ENCODE measurements at regions not wholly inside any gene's neighbourhood (a gene's known extent, or its start where the extent isn't known, plus 50 kb on each side); places are given as distances from the start of the nearest gene placed in this dataset.

DNA sequence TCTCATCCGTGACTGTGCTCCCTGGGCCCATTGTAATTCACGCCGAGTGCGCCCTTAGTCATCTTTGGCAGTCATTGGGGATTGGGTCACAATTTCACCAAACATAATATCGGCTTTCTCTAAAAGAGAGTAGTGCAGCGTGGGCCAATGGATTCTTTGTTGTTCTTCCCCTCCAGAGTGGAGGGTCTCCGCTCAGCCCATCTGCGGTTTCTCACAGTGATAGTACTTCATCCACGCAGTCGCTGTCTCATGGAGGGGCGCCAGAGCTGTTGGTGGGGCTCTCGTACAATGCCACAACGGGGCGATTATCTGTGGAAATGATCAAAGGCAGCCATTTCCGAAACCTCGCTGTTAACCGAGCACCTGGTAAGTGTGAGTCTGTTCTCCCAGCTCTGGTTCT, 321.8 kb downstream of the SNAPC1 start:
- DNase-seq (ENCODE audit: low read depth in 4 of 4, low spot score in 1 of 4): no peak

DNA sequence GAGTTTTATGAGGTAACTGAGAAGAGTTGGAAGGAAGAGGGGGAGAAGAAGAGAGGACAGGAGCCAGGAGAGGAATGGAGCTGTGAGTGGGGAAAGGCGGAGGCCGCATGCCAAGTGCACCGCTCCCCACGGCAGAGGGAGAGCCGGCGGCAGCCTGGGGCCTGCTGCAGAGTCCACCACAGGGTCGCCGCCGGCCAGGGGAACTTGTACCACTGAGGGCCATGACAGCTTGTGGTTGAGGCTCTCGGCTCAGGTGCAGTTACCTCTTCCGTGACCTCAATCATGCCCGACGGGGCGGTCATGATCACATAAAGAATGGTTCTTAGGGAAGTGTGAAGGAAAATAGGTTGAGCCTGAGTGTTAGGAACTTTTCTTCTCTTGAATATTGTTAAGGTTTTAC, 325.0 kb downstream of the SNAPC1 start:
- DNase-seq (ENCODE audit: low read depth in 4 of 4, low spot score in 1 of 4): no peak

DNA sequence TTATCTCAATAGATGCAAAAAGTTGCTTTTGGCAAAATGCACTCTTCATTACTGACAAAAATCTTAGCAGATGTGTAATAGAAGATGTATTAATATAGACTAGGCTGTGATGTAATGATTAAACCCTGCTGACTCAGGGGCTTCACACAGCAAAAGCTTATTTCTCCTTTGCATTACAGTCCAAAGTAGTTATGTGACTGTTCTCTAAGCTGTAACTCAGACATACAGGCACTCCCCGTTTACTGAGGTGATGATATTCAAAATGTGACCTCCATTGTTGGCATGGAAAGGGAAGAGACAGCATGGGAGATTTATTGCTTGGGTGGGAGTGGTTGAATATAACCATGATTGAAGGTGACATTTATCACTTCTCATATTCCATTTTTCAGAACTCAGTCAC, 331.5 kb downstream of the SNAPC1 start:
- no peak for DNase-seq (ENCODE audit: low read depth in 4 of 4, low spot score in 1 of 4)

DNA sequence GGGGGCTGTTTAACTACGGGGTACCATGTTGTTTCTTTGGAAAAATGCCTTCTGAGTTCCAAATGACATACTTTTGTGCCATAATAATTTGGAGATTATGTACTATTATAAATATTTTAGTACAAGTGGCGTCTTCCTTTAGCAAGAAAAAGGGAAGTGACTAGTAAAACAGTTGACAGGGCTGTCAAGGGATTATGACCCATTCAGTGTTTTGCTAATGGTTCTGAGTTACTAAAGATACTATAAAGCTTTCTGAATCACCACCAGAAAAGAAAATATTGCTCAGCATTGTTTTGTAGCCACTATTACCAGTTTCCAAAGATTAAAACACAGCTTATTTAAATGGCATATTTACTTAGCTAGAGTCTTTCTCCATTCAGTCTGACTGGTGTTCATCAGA, 334.9 kb downstream of the SNAPC1 start:
- DNase-seq (ENCODE audit: low read depth in 4 of 4, low spot score in 1 of 4): no peak

DNA sequence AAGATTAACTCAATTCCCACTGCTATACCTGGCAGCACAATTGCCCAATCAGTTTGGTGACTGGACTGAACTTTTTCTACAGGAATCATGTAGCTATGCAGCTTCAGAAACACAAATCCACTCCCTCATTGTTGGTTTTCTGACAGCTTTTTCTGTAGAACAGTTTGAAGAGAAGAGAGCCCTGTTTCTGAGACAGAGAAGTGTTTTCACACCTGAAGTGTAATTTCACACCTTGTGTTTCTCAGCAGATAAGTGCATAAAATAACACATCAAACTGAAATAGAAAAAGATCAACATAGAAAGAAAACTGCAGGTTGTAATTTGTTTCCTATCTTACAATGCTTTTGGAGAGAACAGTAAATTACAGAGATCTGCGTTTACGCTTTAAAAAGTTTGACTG, 335.6 kb downstream of the SNAPC1 start:
- no peak for DNase-seq (ENCODE audit: low read depth in 4 of 4, low spot score in 1 of 4)

DNA sequence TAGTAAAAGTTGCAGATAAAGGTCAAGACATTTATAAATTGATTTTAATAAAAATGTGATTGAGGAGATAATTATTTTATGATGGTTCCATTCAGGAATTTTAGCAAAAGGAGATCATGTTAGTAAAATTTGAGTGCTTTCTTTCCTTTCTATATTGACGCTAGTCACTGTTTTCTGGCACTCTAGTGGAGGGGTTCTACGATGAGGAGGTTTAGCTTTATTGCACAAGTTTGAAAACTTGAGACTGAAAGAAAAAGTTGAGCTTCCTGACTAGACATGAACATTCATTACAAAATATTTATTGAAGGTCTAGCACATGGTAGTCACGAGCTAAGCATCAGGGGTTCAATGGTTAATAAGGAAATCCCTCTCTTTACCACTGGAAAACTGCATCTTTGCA, 336.1 kb downstream of the SNAPC1 start:
- no peak for DNase-seq (ENCODE audit: low read depth in 4 of 4, low spot score in 1 of 4)

DNA sequence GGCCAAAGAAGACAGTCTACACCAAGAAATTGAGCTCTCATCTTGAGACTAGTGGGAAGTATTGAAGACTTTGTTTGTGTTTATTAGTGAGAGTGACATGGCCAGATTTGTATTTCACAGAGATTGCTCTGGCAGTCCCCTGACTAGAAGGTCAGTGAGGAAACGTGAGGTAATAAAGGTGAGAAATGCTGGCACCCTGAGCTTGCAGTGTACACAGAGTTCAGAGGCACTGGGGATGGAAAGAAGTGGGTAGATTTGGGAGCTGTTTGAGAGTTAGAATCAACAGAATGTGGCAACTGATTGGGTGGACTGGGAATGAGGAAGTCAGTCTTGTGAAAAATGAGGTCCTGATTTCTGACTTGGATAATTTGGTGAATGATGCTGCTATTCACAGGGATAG, 336.9 kb downstream of the SNAPC1 start:
- no peak for DNase-seq (ENCODE audit: low read depth in 4 of 4, low spot score in 1 of 4)

DNA sequence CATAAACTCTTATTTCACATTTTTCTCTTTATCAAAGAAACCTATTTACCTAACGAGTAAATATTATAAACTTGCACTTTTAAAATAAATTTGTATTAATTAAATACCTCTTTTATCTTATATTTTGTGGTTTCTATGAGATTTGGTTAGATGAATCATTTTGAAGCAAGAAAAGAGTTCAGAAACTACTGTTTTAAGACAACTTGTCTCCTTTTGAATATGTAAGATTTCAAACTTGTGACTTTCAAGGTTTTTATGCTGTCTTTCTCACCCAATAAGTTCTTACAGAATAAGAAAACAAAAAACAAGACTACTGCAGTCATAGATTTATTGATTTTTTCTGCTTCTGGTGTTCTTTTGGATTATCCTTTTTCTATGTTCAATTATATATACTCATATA, 339.0 kb downstream of the SNAPC1 start:
- no peak for DNase-seq (ENCODE audit: low read depth in 4 of 4, low spot score in 1 of 4)

DNA sequence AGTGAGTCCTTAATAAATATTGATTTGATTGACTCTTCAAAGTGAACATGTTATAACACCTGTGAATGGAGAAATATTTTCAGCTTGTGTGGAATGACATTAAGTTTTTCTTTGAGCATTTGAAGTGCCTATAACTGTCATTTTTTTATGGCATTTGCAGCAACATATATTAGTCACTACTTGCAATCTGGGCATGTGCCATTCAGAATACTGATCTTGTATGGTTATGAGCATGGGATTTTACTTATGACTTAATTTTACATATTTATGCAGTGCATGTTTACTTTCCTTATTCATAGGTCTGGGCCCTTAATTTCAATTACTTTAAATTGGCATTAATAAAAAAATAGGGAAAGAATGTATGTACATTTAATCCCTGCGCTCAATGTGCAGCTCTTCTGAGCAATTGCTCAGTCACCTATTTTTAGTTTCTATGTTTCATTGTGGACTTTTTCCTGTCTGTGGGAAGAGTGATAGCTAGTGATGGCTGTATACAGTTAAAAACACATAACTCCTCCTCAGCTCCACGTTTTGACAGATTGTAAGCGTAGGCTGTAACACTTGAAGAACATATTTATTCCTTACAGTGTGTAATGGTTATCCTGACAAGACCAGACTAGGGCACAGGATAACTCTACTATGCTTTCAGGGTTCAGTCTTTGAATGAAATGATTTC, 339.6 kb downstream of the SNAPC1 start:
- DNase-seq (ENCODE audit: low read depth in 4 of 4, low spot score in 1 of 4): no peak

DNA sequence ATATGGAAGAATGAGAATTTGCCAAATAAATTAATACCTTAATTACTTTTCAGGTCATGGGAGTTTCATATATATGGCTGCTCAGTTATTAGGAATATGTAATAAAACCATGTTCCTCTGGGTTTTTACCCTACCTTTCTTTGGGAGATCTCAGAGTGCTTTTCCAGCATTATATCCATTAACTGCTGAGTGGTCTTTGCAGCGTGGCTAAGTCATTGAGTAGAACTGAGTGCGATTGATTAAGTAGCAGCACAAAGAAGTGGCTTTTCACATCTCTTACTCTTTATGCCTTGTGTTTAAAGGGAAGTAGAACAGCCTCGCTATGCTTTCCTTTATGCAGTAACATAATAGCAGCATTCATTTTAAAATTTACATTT, 340.1 kb downstream of the SNAPC1 start:
- DNase-seq (ENCODE audit: low read depth in 4 of 4, low spot score in 1 of 4): no peak

DNA sequence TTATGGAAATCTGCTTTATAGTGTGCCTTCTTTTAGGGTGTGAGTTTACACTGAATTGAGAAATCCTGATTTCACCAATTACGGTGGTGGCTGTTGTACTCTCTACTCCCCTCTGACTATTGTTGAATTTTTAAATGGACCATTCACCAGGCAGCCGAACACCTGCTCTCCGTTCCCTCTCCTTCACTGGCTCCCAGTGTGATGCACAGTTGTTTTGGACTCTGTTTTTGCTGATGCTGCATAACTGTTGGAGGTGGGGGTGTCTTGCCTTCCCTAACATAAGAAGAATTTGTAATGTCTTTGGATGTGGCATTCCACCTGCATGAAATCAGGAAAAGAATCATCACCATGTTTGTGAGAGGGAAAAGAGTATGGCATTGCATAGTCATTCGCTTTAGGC, 341.2 kb downstream of the SNAPC1 start:
- no peak for DNase-seq (ENCODE audit: low read depth in 4 of 4, low spot score in 1 of 4)

DNA sequence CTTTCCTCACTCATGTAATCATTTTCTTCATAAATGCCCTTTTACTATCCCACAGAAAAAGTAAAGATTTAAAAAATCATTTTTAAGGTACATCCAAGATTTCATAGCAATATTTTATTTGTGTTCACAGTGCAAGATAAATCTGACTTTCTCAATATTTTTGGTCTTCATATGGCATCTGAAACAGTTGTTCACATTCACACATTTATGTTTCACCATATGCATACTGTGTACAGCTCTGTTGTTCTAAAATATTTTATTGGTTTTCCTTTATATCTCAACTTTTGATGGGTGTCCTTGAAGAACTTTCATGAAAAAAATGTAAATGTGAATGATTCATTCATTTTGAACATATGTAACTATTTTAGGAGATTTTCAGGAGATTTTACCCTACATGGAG, 348.7 kb downstream of the SNAPC1 start:
- DNase-seq (ENCODE audit: low read depth in 4 of 4, low spot score in 1 of 4): no peak

DNA sequence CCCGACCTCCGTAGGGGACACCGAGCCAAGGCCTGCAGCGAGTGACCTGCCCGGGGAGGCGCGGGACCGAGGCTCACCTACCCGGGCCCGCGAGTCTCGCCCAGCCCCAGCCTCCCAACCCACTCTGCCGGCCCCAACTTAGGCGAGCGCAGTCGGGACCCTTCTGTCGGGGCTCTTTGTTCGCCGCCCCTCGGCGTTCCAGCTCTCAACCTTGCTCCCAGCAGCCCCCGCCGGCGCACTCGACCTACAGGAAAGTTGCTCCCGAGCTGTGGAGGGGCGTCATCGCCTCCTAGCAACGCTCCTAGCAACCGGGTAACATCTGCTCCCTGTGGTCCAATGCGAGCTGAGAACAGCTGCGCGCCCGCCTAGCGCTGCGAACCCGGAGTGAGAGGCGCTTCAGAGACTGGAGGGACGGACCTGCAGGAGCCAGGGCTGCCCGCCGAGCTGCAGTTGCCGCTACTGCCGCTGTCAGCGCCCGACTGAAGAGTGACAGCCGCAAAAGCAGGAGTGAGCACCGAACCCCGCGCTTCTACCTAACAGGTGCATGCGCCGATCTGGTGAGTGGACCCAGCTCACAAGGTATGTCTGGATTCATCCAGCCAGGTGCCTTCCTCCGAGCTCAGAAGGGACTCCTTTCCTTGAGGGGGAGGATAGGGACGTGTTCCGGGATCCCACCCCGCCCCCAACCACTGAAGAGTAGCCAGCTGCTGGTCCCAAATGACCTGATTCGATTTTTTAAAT, 355.0 kb downstream of the SNAPC1 start:
- peak; percentile 10 to 50 (median 34) for DNase-seq (ENCODE audit: low read depth in 4 of 4, low spot score in 1 of 4)

DNA sequence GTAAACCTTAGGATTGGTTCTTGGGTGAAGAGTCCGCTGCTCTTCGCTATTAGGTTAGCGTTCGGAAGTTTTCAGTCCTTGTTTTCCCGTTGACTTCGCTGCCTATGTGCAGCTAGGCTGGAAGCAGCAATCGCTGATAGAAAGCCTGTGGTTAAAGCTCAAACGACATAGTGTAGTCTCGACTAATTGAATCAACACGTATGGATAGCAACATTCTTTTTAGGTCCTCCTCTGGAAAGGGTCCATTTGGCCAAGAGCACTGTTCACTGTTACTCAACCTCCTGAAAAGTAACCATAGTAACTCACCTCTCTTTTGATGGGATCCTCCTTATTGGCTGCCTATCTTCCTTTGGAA, 355.5 kb downstream of the SNAPC1 start:
- no peak for DNase-seq (ENCODE audit: low read depth in 4 of 4, low spot score in 1 of 4)

DNA sequence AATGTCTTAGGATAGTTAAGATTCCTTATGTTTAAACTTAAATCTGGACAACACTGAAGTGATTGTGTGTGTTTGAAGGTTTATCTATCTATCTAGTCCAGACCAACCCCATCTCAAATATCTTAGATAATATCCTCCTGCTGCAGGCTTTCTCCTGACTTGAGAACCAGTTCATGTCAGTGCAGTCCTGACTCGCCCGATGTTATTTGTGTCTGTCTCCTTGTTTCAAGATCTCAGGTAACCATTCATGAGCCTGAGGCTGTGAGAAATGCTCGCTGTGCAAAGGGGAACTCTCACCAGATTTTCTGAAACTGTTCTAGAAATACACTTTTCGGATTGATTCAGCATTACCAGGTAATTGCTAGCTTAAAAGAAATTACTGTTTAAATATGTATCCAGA, 356.2 kb downstream of the SNAPC1 start:
- DNase-seq (ENCODE audit: low read depth in 4 of 4, low spot score in 1 of 4): no peak

DNA sequence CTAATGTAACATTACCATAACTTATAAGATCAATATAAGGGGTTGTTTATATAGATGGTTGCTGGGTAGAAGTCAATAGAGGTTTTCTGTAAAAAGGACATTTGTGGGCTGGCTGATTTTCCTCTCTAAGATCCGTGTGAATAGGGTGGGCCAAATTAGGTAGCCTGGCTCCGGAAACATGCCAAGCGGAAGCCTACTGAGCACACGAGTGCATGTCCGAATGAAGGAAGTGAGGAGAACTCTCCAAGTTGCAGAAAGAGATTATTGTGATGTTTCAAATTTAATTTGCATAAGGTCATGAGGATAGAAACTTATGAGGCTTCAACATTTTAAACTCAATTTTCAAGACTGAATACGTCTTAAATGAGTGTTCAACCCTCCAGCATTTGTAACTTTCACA, 356.7 kb downstream of the SNAPC1 start:
- no peak for DNase-seq (ENCODE audit: low read depth in 4 of 4, low spot score in 1 of 4)

DNA sequence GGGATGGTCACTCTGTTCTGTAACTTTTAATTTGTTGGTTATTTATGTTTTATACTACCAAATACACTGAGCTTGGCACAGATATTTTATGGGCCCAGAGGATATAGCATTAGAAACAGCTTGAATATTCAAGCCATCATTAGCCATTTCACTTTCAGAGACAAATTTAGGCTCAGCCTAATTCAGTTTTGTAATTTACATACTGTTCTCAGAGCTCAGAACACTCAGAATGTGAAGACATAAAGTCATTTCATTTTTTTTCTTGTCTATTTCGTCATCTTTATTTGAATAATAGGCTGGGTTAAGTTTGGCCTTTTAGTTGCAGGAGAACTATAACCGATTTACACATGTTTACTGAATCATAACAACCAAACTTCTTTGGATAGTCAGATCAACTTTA, 361.7 kb downstream of the SNAPC1 start:
- DNase-seq (ENCODE audit: low read depth in 4 of 4, low spot score in 1 of 4): no peak

DNA sequence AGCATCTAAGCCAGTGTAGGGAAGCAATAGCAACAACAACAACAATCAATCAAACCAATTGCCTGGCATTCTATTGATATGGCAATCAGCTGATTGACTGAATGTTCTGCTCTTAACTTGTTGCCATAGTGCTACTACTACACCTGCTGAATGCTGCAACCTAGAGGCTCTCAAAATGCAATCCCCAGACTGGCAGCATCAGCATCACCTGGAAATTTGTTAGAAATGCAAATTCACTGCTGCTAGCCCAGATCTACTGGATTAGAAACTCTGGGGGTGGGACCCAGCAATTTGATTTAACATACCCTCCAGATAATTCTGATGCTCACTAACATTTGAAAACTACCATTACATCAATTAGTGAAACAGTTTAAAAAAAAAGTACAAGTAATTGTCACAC, 363.6 kb downstream of the SNAPC1 start:
- no peak for DNase-seq (ENCODE audit: low read depth in 4 of 4, low spot score in 1 of 4)

DNA sequence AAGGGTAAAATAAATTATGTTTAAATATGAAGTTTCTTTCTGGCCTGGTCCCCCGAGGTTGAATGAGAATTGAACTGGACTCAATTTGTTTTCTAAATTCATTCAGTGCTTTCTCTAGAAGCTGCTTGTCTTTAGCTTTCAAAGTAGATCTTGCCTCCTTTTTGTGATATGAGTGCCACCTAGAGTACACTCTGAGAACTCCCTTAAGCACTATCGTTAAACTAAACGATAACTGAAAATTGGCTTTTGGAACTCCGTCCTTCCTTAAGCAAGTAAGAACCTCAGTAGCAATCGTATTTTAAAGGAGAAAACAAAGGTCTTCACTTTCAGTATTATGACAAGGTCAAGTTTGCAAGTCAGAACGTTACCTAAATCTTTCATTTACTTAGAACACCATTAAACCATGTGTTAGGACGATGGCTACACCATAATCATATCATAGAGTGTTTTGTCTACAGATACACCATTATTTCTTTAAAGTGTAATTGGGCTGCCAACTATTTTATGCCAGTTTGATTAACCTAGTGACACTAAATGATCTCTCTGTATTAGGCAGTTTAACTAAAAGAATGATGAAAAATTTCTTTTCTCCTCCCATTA, 364.8 kb downstream of the SNAPC1 start:
- DNase-seq (ENCODE audit: low read depth in 4 of 4, low spot score in 1 of 4): no peak

DNA sequence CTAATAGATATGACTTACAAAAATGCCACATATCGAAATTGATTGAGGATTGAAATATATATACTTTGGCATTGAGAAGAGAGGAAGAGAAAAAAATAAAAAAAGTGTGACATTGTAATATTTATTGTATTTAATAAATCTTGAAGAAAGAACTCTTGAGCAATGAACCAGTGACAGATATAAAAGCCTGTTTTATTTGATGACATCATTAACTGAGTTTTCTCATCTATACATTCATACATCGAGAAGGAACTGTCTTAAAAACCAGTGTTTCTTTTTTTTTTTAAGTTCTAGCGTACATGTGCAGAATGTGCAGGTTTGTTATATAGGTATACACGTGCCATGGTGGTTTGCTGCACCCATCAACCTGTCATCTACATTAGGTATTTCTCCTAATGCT, 368.2 kb downstream of the SNAPC1 start:
- DNase-seq (ENCODE audit: low read depth in 4 of 4, low spot score in 1 of 4): no peak

DNA sequence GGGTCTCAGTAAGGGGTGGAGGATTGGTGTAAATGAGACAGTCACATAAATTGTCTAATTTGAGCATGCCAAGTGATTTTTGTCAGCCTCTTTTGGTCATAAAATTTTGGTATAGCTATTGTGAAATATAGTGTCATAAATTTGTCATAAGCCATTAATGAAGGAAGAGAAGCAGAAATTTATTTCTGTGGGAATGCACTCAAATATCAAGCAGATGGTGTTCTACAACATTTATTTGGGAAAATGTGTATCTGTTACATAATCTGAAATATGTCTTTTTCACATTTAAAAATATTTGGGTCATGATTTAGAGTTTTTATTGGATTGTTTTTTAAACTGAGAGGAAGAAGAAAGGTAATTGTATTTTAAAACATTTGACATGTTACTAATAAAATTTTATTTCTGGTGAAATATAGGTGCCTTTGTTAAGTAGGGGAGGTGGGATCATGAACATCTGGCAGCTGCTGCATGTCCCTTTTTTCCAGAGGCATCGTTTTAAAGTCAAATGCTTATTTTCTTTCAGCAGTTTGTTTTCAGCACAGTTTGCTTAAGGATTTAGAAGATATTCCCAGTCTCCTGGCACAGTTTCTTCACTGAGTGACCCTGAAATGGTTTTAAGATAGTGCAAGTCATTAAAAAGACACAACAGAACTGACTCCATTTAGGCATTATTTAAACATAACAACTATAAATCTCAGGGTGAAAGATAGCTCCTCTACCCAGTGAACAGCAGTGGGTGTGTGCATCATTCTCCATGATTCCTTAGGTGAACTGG, 371.7 kb downstream of the SNAPC1 start:
- no peak for DNase-seq (ENCODE audit: low read depth in 4 of 4, low spot score in 1 of 4)

DNA sequence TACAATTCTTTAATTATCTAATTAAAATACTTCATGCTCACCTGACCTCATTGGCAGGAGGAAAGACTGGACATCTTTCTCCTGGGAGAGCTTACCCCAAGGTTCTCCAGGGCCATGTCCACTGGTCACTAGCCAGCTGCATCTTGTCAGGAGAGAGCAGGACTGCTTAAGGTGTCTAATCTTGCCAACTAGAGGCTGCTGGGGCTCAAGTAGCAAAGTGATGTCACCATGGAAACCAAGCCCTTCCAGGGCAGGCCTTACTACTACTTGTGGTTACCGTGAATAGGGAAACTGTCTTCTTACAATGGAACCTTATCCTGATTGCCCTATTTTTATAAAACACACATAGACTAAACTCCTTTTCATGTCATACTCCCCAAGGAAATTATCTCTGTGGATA, 376.4 kb downstream of the SNAPC1 start:
- no peak for DNase-seq (ENCODE audit: low read depth in 4 of 4, low spot score in 1 of 4)
